ENCODE measurements at regions not wholly inside any gene's neighbourhood (a gene's known extent, or its start where the extent isn't known, plus 50 kb on each side); places are given as distances from the start of the nearest gene placed in this dataset.
"Not testable (repeated sequence)": the region's sequence is repeated elsewhere in the genome, so short reads cannot be mapped to it uniquely, and the experiment has no call there.

DNA sequence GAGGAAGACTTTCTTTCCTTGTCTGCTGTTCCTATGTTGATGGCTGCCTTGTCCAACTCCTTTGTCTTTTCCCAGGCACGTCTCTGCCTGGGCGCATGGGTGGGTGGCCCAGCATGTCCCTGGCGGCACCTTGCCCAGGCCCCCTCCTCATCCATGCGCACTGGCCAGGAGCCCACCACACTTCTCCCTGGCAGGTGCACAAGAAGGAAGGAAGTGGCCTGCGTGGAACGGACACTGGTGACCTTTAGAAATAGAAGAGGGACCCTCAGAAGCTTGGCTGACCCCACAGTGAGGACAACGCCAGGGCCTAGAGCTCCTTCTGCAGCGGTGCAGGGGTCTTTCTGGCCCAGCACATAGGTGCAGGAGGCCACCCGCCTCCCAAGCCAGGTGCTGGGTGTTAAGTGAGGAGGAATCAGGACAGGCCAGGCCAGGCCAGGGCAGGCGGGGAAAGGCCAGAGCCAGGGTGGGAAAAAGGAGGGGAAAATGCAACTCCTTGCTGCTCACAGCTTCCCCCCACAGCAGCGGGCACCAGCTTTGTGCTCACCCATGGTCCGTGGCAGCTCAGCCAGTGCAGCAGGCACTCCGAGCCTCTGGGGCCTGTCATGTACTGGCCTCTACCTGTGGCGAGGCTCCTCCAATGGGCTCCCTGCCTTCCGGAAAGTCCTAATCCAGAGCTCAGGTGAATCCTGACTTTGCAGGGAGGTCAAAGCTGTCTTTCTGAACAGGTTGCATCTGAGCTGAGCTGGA is 104.0 kb downstream of the SOX1 start:
- no peak for DNase-seq
- in situ Hi-C loops (cut with MboI; ENCODE audit: low pct_unique_long_range_greater_than_20kb, low sequenced_read_pairs) = no loop called here

DNA sequence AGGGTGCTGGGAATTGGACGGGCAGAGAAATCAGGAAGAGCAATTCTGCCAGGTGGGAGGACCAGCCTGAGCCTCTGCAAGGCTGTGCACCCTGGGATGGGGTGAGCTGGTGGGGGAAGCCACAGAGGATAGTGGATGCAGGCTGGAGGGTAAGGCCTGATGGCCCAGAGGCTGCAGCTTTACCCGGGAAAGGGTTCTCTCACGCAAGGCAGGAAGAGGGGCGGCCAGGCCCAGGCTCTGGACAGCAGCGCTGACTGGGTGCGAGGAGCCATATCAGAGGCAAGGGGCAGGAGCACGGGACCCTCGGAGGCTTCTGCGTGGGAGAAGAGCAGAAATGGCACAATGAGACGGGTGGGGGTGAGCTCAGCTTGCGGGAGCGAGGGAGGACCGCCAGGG is 104.6 kb downstream of the SOX1 start:
- in situ Hi-C loops (cut with MboI; ENCODE audit: low pct_unique_long_range_greater_than_20kb, low sequenced_read_pairs) = no loop called here

DNA sequence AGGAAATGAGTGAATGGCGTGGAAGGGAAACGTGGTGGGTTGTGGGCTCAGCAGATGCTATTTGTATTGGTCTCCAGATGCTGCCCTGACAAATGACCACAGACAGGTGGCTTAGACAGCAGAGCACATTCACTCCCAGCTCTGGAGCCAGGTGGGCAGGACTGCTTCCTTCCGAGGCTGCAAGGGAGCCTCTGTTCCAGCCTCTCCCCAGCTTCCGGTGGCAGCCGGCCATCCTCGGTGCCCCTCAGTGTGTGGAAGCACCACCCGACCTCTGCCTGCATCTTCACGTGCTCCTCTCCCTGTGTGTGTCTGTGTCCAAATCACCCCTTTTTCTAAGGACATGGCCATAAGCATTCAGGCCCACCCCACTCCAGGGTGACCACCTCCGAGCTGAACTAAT is 105.1 kb downstream of the SOX1 start:
- DNase-seq = no peak
- in situ Hi-C loops (cut with MboI; ENCODE audit: low pct_unique_long_range_greater_than_20kb, low sequenced_read_pairs) = no loop called here

More for the DNA sequence above, 104.6 kb downstream of the SOX1 start:
- no peak for DNase-seq

DNA sequence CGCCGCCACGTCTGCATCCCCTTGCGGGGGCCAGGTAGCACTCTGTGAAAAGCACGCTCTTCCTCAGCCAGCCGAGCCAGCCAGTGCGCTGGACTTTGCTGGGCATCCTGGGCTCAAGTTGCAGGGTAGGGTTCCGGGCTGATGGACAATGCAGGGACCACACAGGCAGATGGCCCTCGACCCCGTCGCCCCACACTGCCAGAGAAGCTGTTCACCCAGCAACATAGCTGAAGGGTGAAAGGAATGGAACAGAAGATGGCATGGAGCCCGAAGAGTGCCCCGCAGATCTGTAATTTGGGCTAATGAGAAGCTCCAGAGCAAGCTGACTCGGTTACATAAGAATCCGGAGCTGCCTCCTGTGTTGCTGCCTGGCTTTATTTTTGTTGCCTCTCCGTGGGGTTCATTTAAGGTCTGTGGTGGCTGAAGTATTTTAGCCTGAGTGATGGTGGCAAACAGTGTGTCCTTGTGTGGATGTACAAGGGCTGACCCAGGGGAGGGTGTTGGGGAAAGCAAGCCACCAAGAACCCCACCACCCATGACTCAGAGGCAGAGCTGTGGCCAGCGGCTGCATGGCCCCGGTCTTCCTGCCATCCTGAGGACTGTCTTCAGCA is 105.8 kb downstream of the SOX1 start:
- DNase-seq = no peak
- in situ Hi-C loops (cut with MboI; ENCODE audit: low pct_unique_long_range_greater_than_20kb, low sequenced_read_pairs) = no loop called here

DNA sequence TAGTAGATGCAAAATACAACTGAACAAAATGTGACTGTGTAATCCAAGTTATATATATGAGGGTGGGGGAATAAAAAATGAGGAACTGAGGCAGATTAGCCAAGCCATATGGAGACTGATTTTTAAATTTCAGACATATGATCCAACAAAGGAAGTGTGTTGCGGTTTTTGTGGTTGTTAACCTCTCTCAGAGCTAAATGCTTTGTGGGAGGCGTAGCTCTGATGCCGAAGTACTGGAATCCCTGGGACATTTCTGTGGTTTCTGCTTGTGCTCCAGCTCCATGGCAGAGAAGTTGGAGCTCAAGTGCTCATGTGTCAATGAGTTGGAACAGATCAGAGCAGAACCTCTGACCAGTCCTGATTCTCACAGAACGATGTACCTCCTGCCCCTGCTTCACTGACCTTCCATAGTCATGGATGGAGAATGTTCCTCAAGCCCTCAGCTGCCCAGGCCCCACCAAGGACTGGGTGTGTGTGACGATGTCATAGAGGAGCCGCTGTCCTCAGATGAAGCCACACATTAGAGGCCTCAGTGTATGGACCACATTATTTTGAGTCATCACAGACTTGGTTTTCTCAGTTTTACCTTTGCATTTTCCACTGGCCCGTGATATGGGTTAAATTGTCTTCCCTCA is 107.6 kb downstream of the SOX1 start:
- DNase-seq = peak; percentile 79
- in situ Hi-C loops (cut with MboI; ENCODE audit: low pct_unique_long_range_greater_than_20kb, low sequenced_read_pairs) = no loop called here

DNA sequence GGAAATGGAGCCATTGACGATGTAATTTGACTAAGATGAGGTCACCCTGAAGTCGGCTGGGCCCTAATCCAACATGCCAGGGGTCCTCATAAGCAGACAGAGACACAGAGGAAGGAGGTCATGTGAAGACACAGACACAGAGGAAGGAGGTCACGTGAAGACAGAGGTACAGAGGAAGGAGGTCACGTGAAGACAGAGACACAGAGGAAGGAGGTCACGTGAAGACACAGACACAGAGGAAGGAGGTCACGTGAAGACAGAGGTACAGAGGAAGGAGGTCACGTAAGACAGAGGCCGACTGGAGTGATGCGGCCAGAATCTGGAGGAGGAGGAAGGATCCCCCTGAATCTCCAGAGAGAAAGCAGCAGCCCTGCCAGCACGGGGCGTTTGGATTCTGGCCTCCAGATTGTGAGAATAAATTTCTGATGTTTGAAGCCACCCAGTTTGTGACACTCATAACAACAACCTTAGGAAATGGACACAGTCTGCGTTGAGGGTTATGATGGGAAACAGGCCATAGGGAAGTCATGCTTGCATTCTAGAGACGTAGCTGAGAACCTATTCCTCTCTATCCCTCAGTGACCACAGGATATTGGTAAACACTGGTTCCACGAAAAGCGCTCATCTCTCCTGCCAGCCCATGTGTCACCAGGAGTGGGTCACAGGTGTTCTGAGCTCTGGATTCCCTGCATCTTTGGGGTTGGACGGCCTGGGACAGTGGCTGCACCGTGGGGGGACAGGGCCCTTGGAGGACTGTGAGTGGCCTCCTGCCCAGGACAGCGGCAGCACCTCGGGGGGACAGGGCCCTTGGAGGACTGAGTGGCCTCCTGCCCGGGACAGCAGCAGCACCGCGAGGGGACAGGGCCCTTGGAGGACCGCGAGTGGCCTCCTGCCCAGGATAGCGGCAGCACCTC is 108.5 kb downstream of the SOX1 start:
- no peak for DNase-seq
- in situ Hi-C loops (cut with MboI; ENCODE audit: low pct_unique_long_range_greater_than_20kb, low sequenced_read_pairs) = no loop called here

DNA sequence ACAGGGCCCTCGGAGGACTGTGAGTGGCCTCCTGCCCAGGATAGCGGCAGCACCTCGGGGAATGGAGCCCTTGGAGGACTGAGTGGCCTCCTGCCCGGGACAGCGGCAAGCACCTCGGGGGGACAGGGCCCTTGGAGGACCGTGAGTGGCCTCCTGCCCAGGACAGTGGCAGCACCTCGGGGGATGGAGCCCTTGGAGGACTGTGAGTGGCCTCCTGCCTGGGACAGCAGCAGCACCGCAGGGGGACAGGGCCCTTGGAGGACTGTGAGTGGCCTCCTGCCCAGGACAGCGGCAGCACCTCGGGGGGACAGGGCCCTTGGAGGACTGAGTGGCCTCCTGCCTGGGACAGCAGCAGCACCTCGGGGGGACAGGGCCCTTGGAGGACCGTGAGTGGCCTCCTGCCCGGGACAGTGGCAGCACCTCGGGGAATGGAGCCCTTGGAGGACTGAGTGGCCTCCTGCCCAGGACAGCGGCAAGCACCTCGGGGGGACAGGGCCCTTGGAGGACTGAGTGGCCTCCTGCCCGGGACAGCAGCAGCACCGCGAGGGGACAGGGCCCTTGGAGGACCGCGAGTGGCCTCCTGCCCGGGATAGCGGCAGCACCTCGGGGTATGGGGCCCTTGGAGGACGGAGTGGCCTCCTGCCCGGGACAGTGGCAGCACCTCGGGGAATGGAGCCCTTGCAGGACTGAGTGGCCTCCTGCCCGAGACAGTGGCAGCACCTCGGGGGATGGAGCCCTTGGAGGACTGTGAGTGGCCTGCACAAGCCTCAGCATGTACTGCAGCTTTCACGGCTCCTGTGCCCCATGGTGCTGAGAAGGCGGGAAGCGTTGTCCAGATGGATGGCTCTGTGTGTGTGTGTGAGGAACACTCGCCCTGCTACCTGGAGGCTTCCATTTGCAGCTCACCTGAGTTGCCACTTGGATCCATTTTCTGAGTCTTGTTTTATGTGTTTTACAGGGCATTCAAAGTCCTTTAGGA is 109.5 kb downstream of the SOX1 start:
- in situ Hi-C loops (cut with MboI; ENCODE audit: low pct_unique_long_range_greater_than_20kb, low sequenced_read_pairs); DNase-seq: not testable (repeated sequence)

DNA sequence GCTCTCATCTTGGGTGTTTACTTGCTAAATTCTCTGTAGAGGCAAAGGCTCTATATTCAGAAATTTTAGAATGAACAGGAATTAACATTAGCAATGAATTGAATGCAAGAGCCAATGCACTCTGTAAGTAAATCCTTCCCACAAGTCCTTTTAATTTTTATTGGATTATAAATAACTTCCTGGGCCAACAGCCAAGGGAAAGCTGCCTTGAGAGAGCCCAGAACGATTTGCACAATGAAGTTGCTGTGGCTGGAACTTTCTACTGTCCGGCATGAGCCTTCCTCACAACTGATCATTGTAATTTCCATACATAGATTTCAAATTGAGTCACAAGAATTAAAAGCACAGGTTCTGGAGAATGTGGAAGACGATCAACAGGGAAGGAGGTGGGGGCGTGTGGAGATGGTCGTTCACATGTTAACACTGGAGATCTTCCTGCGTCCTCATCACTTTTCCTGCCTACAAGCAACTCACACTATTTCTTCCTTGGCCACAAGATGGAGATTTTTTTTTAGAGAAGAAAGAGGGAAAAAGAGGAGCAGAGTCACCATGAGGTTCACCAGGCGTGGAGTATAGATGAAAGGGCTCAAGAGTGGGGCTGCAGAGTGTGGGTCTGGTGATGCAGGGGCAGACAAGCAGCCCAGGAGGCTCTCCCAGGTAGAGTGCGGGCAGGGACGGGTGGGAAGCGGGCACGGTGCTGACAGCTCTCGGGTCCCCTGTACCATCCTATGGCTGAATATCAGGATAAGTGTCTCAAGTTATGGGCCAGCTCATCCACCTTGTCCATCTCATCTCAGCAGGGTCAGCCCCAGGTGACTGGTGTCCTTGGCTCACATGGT is 110.7 kb downstream of the SOX1 start:
- DNase-seq = no peak
- in situ Hi-C loops (cut with MboI; ENCODE audit: low pct_unique_long_range_greater_than_20kb, low sequenced_read_pairs) = no loop called here

DNA sequence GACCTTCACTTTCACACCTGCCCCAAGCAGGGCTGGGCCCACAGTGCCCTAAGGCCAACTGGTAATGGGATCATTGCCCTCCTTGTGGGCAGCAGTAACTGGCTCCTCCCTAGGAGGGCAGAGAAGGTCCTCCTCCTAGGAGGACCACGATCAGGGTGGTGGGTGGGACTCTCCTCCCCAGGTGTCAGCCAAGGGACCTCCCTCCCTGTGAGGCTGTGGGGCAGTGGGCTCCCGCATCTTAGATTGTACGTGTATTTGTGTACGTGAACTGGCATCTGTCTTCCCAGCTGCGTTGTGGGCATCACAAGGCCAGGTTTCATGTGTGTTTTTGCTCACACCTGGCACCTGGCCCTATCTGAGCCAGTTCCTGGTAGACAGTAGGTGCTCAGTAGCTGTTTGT is 111.8 kb downstream of the SOX1 start:
- in situ Hi-C loops (cut with MboI; ENCODE audit: low pct_unique_long_range_greater_than_20kb, low sequenced_read_pairs) = no loop called here

DNA sequence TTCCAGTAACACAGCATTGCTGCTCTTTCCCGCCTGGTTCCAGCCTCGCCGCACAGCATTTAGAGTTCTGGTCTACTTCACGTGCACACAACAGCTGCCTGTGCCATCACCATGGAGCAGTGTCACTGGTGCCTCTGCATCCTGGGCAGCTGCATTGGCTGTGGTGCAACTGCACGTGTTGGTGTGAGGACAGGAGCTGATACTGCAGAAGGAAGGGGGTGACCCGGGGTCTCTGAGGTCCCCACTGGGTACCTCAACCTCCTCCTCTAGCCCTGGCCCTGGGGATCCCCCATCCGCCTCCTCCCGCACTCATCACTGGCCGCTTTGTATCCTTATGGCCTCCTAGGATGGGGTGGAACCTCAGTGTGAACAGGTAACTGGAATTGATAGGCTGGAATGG is 112.5 kb downstream of the SOX1 start:
- in situ Hi-C loops (cut with MboI; ENCODE audit: low pct_unique_long_range_greater_than_20kb, low sequenced_read_pairs) = no loop called here

More for the DNA sequence above, 111.8 kb downstream of the SOX1 start:
- no peak for DNase-seq

DNA sequence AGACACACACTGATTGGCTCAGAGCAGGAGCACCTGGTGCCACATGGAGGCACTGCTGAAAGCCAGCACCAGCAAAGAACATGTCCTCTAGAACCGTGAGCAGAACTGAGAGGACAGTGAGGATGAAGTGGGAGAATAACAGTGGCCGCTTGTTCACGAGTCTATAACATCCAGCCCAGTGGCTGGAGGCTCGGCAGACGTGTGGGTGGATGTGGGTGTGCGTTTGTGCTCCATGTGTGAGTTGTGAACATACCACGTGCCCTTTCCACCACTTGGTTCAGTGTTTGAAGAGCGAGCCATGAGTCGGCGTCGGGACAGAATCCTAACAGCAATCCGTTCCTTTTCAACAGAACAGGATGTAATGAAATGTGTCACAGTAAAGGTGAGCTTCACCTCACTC is 113.0 kb downstream of the SOX1 start:
- in situ Hi-C loops (cut with MboI; ENCODE audit: low pct_unique_long_range_greater_than_20kb, low sequenced_read_pairs) = no loop called here
- DNase-seq = no peak

More for the DNA sequence above, 112.5 kb downstream of the SOX1 start:
- no peak for DNase-seq

DNA sequence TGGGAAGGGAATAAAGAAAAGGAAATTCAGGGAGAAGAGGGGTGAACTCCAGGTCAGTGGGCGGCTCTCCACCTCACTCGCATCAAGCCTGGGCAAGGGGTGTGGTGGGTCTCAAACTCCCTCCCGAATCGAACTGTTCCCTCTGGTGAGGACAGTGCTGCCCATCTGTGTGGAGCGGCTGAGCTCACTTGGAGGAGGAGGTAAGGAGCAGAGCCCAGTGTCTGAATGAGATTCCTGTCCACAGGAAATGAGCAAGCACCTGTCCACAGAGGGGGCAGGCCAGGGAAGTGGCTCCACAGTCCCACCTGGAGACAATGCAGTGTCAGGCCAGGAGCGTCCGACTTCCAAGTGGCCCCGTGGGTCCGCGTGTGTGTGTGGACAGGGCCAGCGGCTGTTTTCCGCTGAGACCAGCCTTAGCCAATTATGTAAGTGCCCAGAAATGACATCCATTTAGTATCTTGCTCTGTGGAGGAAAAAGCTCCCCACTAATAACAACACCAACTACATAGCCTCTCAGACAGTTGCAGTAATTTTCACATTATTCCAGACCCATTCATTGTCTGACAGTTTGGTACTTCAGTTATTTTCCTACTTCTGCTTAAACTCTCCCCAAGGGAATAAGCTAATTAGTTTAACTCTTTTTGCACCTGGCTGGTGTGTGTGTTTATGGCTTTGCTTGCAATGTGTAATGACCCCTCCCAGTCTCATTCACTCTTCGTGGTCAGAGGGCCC is 114.6 kb downstream of the SOX1 start:
- no peak for DNase-seq
- in situ Hi-C loops (cut with MboI; ENCODE audit: low pct_unique_long_range_greater_than_20kb, low sequenced_read_pairs) = no loop called here

DNA sequence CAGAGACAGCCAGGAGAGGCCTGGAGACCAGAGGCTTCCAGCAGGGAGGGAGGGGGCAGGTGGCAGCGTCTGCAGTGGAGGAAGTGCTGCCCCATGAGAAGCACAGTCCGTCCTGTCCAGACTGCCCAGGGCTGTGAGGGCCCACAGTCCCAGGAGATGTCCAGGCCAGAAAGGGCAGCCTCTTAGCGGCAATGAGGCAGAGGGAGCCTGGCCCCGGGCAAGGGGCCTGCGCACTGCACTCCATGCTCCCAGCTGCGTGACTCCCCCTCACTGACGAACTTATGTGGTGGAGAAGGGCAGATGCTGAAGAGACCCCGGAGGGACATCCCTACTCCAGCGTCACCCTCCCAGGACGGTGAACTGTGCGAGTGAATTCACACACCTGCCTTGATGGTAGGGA is 115.3 kb downstream of the SOX1 start:
- no peak for DNase-seq
- in situ Hi-C loops (cut with MboI; ENCODE audit: low pct_unique_long_range_greater_than_20kb, low sequenced_read_pairs) = no loop called here

DNA sequence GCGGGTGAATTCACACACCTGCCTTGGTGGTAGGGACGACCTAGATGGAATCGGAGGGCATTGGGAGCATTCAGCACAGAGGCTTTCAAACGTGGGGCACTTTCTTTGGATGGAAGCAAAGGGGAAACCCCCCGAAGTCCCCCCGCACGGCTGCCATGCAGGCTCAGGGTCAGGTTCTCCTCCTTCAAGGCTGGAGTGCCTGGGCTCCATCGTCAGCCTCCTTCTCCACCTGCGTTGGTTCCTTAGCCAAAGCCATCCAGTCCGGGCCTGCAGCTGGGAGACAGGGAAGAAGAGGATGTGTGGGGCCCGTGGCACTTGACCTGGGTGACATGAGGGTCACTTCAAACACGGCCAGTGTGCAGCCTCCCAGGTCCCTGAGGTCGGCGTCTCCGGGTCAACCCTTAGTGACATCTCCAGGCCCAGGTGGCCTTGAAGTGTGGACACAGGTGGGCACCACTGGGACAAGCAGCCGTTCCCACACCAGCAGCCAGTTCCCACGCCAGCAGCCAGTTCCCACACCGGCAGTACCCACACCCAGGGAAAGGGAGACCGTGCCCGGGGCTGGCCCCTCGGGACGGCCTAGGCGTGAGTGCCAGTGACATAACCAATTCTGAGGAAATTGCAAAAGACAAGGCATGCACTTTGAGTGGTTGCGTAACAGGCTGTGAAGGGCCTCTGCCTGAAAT is 116.0 kb downstream of the SOX1 start:
- peak; percentile 35 for DNase-seq
- in situ Hi-C loops (cut with MboI; ENCODE audit: low pct_unique_long_range_greater_than_20kb, low sequenced_read_pairs) = no loop called here

DNA sequence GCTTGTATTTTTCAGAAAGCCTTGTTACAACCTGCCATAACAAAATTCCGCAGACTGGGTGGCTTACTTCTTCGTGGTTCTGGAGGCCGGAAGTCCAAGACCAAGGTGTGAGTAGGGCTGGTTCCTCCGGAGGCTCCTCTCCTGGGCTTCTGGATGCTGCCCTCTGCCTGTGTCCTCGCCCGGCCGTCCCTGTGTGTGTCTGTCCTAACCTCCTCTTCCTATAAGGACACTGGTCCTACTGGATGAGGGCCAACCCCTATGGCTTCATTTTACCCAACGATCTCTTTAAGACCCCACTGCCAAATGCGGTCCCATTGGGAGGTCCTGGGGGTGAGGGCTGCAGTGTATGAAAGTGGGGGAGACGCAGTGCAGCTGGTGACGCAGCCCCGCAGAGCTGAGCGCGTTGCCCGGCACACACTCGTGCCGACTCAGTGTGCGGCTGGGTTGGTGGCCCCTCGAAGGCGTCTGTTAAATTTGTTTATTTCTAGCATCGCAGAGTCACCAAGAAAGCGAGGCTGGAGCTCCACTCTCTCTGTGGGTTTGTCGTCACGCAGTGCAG is 116.7 kb downstream of the SOX1 start:
- no peak for DNase-seq
- in situ Hi-C loops (cut with MboI; ENCODE audit: low pct_unique_long_range_greater_than_20kb, low sequenced_read_pairs) = no loop called here

DNA sequence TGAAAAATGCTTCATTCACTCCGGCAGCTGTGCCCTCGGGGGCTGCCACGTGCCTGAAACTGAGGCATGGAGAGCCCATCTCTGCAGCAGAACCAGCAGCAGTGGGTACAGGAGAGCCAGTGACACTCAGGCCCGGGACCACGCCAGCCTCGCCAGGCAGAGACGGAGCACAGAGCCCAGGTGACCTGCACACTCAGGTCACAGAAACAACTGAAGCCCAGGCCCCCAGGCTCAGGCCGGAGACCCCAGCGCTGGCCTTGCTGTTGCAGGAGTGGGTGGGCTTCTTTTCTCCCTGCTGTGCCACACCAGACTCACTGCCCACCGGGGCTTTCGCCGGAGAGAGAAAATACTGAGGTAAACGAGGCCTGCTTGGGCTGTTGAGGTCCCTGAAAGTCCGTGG is 117.3 kb downstream of the SOX1 start:
- no peak for DNase-seq

More for the DNA sequence above, 117.3 kb downstream of the SOX1 start:
- in situ Hi-C loops (cut with MboI; ENCODE audit: low pct_unique_long_range_greater_than_20kb, low sequenced_read_pairs) = no loop called here
